ENCODE measurements at regions not wholly inside any gene's neighbourhood (a gene's known extent, or its start where the extent isn't known, plus 50 kb on each side); places are given as distances from the start of the nearest gene placed in this dataset.

DNA sequence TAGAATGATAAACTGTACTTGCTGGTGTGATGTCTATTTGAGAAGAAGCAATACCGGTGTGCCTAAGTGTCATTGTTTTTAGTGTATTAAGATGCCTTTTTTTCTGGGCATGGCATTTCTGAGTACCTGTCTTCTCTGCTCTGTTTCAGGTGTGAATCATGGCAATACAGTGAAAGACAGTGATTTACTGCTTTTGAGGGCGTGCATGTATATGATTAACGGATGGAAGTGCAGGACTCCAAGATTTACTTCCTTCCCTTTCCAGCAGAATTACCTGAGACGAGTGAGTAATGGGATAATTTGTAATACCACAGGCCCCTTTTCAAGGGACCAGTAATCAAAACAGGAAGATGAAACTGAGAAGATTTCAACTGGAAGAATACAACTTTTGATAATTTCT is 315.8 kb downstream of the SOX4 start:
- Mint-ChIP-seq H3K4me3 (no peak overlapping the region), H3K9me3 (no peaks in the 10 kb centered on the region), H3K36me3 (ENCODE audit: insufficient read depth in 1 of 3, low read depth in 3 of 3) (peaks cover 24 to 36% (median 30%) of the 10 kb centered on the region in 3 experiments), H3K4me1 (peaks cover 38 to 52% of the 10 kb centered on the region in 2 experiments), H3K27me3 (ENCODE audit: low read depth) (no peaks in the 10 kb centered on the region), H3K27ac (peak overlapping the region in 2 of 3 experiments; percentile 58 to 61; a peak in 5 of 7 replicates)
- H3K79me1 ChIP-seq (ENCODE audit: insufficient read depth, low read depth, low read length, poor library complexity, severe bottlenecking), result peaks cover 2% of the 10 kb centered on the region
- no peaks in the 10 kb centered on the region for H3K9me3 ChIP-seq (ENCODE audit: control insufficient read depth, low read depth, low read length)
- no peak overlapping the region for H4K91ac ChIP-seq (ENCODE audit: insufficient read length, low read depth, low read length)
- no peak overlapping the region for H2AFZ ChIP-seq (ENCODE audit: low read length)
- WGBS (ENCODE audit: extremely low coverage, insufficient read length, low lambda C conversion rate), result no CpG with 5 or more reads among the region's 4 CpGs
- TF ChIP-seq, protein P1, sequence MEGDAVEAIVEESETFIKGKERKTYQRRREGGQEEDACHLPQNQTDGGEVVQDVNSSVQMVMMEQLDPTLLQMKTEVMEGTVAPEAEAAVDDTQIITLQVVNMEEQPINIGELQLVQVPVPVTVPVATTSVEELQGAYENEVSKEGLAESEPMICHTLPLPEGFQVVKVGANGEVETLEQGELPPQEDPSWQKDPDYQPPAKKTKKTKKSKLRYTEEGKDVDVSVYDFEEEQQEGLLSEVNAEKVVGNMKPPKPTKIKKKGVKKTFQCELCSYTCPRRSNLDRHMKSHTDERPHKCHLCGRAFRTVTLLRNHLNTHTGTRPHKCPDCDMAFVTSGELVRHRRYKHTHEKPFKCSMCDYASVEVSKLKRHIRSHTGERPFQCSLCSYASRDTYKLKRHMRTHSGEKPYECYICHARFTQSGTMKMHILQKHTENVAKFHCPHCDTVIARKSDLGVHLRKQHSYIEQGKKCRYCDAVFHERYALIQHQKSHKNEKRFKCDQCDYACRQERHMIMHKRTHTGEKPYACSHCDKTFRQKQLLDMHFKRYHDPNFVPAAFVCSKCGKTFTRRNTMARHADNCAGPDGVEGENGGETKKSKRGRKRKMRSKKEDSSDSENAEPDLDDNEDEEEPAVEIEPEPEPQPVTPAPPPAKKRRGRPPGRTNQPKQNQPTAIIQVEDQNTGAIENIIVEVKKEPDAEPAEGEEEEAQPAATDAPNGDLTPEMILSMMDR (conservative IDR thresholded peaks at IDR 0.05), result no peak
- no peaks in the 10 kb centered on the region for H3K23me2 ChIP-seq (ENCODE audit: insufficient read length, low read depth, low read length, poor library complexity, severe bottlenecking)
- no peak overlapping the region for H4K5ac ChIP-seq (ENCODE audit: insufficient read length, low read depth, low read length)
- H3K4me1 ChIP-seq (ENCODE audit: insufficient read depth, low read length), result peaks cover 3% of the 10 kb centered on the region; the same call in 1 of the 2 replicates
- no peak overlapping the region for H3T11ph ChIP-seq (ENCODE audit: low read length)
- no peak overlapping the region for H3K9ac ChIP-seq (ENCODE audit: extremely low read depth, insufficient read length, low read length)
- no peak overlapping the region for H3K18ac ChIP-seq (ENCODE audit: insufficient read length, low read depth, low read length)
- no peak overlapping the region for H3K4ac ChIP-seq (ENCODE audit: low read depth, low read length)
- no peak overlapping the region for H2AK5ac ChIP-seq (ENCODE audit: insufficient read length, low read length)
- no peak overlapping the region for H2BK5ac ChIP-seq (ENCODE audit: insufficient read length, low read length)
- no peak overlapping the region for H3K4me2 ChIP-seq (ENCODE audit: insufficient read depth, insufficient read length, low read length)
- no peak overlapping the region for H3K27ac ChIP-seq (ENCODE audit: insufficient read length, low read depth, low read length)
- H4K8ac ChIP-seq (replicated peaks; ENCODE audit: insufficient read length, low read depth, low read length), result no peak overlapping the region
- H2BK15ac ChIP-seq (ENCODE audit: low read depth, low read length), result no peak overlapping the region
- no peak overlapping the region for H2BK12ac ChIP-seq (ENCODE audit: insufficient read length, low read depth, low read length)
- H3K23ac ChIP-seq (ENCODE audit: insufficient read length, low read depth, low read length), result no peak overlapping the region
- no peak overlapping the region for H3K56ac ChIP-seq (ENCODE audit: insufficient read length, low read depth, low read length)
- no peak for DNase-seq
- H3K14ac ChIP-seq (ENCODE audit: insufficient read depth, low read length), result no peak overlapping the region
- no peak overlapping the region for H2BK20ac ChIP-seq (ENCODE audit: low read depth, low read length, poor library complexity, severe bottlenecking)
- no peaks in the 10 kb centered on the region for H3K27me3 ChIP-seq (ENCODE audit: insufficient read depth, low read length)
- no peaks in the 10 kb centered on the region for H4K20me1 ChIP-seq (ENCODE audit: control insufficient read depth, insufficient read depth, insufficient read length)
- H2BK120ac ChIP-seq (ENCODE audit: low read depth, low read length, poor library complexity, severe bottlenecking), result no peak overlapping the region
- peaks cover 2% of the 10 kb centered on the region; the same call in 1 of the 2 replicates for H3K79me2 ChIP-seq (ENCODE audit: insufficient read depth, low read length)
